Tibial nerve (tissue), 4 donors: ENCODE measurements at regions not wholly inside any gene's neighbourhood (a gene's known extent, or its start where the extent isn't known, plus 50 kb on each side); places are given as distances from the start of the nearest gene placed in this dataset.

Experiments used
- DNase-seq, 2 donors: peaks; one replicate each; pipeline ENCODE4 v3.0.0-alpha.2; 2019; ENCODE audit warnings: low spot score in 2 of 2
- H3K27ac ChIP-seq, 4 donors: fragments of 200-600 bp; sonication (generic) in 3 of 4; one replicate each; pipeline ENCODE4 v1.5.1; 2017 to 2019; ENCODE audit warnings: mild to moderate bottlenecking in 1 of 4
- H3K27me3 ChIP-seq, 2 donors: fragments of 200-600 bp; sonication (generic) in 1 of 2; one replicate each; pipeline versions ENCODE4 v1.5.1 to v1.6.0; 2017 to 2019
- H3K36me3 ChIP-seq, 3 donors: fragments of 200-600 bp; sonication (generic); one replicate each; pipeline ENCODE4 v1.5.1; 2018 to 2019
- H3K4me1 ChIP-seq, 4 donors: fragments of 200-600 bp; sonication (generic) in 3 of 4; one replicate each; pipeline ENCODE4 v1.5.1; 2017 to 2019
- H3K4me3 ChIP-seq, 4 donors: fragments of 200-600 bp; sonication (generic) in 3 of 4; one replicate each; pipeline ENCODE4 v1.5.1; 2017 to 2019; ENCODE audit warnings: mild to moderate bottlenecking in 1 of 4, moderate library complexity in 1 of 4
- H3K9me3 ChIP-seq, 4 donors: fragments of 200-600 bp; sonication (generic) in 3 of 4; one replicate each; pipeline ENCODE4 v1.5.1; 2017 to 2019
- CTCF ChIP-seq, 5 experiments: fragments of 200-600 bp in 3 of 5; fragments of 450-650 bp in 2 of 5; sonication (generic) in 3 of 5; IDR thresholded peaks; one replicate each; pipeline ENCODE4 v1.5.1; 2016 to 2019; ENCODE audit warnings: antibody characterized with exemption in 5 of 5, mild to moderate bottlenecking in 3 of 5, moderate library complexity in 2 of 5
- EP300 ChIP-seq, 2 donors: sonication (generic); formaldehyde crosslinking; IDR thresholded peaks; one replicate each; pipeline ENCODE4 v1.6.1; 2017; ENCODE audit warnings: antibody characterized with exemption in 2 of 2, mild to moderate bottlenecking in 1 of 2
- POLR2A ChIP-seq, 2 donors: fragments of 450-650 bp; IDR thresholded peaks; one replicate each; pipeline ENCODE4 v1.6.1; 2017; ENCODE audit warnings: antibody characterized with exemption in 2 of 2, mild to moderate bottlenecking in 2 of 2, moderate library complexity in 2 of 2
- WGBS, 2 donors: methylation state at CpG; one replicate each; pipeline ENCODE4 v1.1.5; 2018; 5-methylcytosine and 5-hydroxymethylcytosine counted together

DNA sequence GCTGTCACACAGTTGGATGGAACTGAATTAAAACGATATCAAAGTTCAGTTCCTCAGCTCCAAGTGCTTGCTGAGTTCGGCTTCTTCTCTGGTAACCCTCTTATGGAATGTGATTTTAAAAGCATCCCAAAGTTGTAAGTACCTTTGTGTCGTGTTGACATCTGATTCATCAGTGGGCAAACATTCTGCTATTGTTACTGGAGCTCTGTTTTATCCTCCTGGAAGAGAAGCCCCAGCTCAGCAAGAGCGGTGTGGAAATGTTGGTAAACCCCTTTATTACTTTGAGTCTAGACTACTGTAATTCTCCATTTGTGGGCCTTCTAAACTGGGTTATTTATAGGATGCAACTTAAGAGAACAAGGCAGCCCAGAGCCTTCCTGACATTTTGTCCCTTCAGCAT lies 699.3 kb upstream of the WWC1 start:
- no peaks in the 10 kb centered on the region for H3K27me3 ChIP-seq
- WGBS, 2 donors: 92 to 95% methylated on average over 4 of the region's 4 CpGs
- no peak for DNase-seq
- no peak for TF ChIP-seq CTCF (IDR thresholded peaks at IDR 0.05)
- TF ChIP-seq POLR2A (IDR thresholded peaks at IDR 0.05): no peak
- no peak for TF ChIP-seq EP300 (IDR thresholded peaks at IDR 0.05)
- no peak overlapping the region for H3K27ac ChIP-seq
- no peaks in the 10 kb centered on the region for H3K36me3 ChIP-seq
- no peaks in the 10 kb centered on the region for H3K9me3 ChIP-seq
- H3K4me3 ChIP-seq: no peak overlapping the region
- peaks cover 0 to 5% (median 0%) of the 10 kb centered on the region in 4 donors for H3K4me1 ChIP-seq

DNA sequence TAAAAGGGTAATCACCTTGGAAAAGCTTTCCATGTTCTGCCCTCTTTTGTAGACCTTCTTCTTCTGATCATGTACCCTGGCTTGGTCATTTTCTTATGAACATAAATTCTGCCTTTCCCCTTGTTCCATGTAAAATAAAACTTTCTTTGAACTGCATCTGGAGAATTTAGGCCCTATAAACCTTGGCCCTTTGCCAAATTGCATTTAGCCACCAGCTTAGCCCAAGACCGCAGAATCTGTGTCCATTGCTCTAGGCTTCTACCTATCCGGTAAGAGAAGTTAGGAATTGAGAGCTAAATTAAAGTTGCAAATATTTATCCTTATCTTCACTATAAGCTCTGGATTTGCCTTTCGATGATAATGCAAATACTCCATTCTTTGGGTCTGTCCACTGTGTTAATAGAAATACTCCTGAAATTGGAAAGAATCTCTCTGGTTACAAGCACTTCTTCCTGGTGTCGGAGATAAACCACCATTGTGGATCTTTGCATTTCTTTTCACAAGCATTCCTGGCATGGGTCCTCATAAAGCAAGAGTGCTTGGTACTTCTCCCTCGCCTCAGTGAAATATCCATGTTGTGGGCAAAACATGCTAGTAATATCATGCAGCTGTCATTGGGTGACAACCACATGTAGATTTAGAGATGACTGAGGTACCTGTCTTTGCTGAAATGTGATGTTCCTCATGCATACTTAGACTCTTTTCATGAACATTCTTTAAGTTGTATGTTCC lies 698.0 kb upstream of the WWC1 start:
- no peak for DNase-seq
- Histone ChIP-seq H3K27me3 (no peaks in the 10 kb centered on the region), H3K27ac (no peak overlapping the region), H3K36me3 (no peaks in the 10 kb centered on the region), H3K4me1 (no peaks in the 10 kb centered on the region), H3K9me3 (no peaks in the 10 kb centered on the region), H3K4me3 (no peak overlapping the region)
- 92 to 95% methylated on average over 5 of the region's 5 CpGs for WGBS, 2 donors
- TF ChIP-seq CTCF (IDR thresholded peaks at IDR 0.05) (no peak), EP300 (IDR thresholded peaks at IDR 0.05) (no peak), POLR2A (IDR thresholded peaks at IDR 0.05) (no peak)

DNA sequence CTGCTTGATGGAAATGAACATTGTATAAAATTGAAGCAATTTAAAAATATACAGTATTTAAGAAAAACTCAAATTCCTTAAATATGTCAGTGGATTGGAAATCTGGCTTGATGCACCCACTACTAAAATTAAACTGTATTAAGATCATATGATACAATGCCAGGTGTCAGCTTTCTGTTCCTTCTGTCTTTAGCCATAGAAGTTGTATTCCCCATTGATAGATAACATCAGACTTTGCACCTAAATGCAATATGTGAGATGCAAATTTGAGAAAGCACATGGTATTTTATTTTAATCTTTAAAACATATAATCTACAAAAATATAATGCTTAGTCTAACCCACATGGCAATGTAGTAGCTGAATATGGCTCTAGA lies 697.4 kb upstream of the WWC1 start:
- no peak for DNase-seq
- no peaks in the 10 kb centered on the region for H3K4me1 ChIP-seq
- TF ChIP-seq POLR2A (IDR thresholded peaks at IDR 0.05) (no peak), CTCF (IDR thresholded peaks at IDR 0.05) (no peak), EP300 (IDR thresholded peaks at IDR 0.05) (no peak)
- H3K9me3 ChIP-seq: no peaks in the 10 kb centered on the region
- no peaks in the 10 kb centered on the region for H3K27me3 ChIP-seq
- no peak overlapping the region for H3K4me3 ChIP-seq
- H3K27ac ChIP-seq: no peak overlapping the region
- H3K36me3 ChIP-seq: no peaks in the 10 kb centered on the region

DNA sequence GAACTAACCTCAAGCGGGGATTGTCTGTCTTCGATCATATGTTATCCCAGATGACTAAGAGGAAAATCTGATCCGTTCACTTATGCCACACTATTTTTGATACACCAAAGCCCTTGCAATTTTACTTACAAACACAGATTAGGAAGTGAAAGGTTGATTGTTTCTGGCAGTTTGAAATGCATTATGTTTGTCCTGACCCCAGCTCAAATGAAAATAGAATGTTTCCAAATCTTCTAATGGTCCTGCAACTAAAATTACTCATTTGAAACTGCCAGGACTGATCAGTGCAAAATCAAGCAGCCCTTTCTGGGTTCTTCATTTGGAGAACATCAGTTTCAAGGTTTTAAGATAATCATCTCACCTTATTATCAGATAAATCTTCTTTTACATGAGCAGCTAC lies 696.7 kb upstream of the WWC1 start:
- 50 to 65% methylated on average over 3 of the region's 3 CpGs for WGBS, 2 donors
- no peak for TF ChIP-seq POLR2A (IDR thresholded peaks at IDR 0.05)
- TF ChIP-seq CTCF (IDR thresholded peaks at IDR 0.05): no peak
- TF ChIP-seq EP300 (IDR thresholded peaks at IDR 0.05): no peak
- Histone ChIP-seq H3K4me1 (no peaks in the 10 kb centered on the region), H3K4me3 (no peak overlapping the region), H3K9me3 (no peaks in the 10 kb centered on the region), H3K27me3 (no peaks in the 10 kb centered on the region), H3K36me3 (no peaks in the 10 kb centered on the region), H3K27ac (no peak overlapping the region)
- DNase-seq: no peak

GRCh38 chr5:167595196-167595595 lies 696.2 kb upstream of the WWC1 start:
- Histone ChIP-seq H3K9me3 (no peaks in the 10 kb centered on the region), H3K27ac (no peak overlapping the region), H3K27me3 (no peaks in the 10 kb centered on the region), H3K4me3 (no peak overlapping the region), H3K36me3 (no peaks in the 10 kb centered on the region), H3K4me1 (no peaks in the 10 kb centered on the region)
- 78% methylated on average over 3 of the region's 3 CpGs for WGBS, 2 donors
- TF ChIP-seq EP300 (IDR thresholded peaks at IDR 0.05): no peak
- TF ChIP-seq POLR2A (IDR thresholded peaks at IDR 0.05): no peak
- TF ChIP-seq CTCF (IDR thresholded peaks at IDR 0.05): no peak
- no peak for DNase-seq
